HCT116 (cell line): ENCODE measurements at regions not wholly inside any gene's neighbourhood (a gene's known extent, or its start where the extent isn't known, plus 50 kb on each side); places are given as distances from the start of the nearest gene placed in this dataset.

ENCODE experiments used
- ATAC-seq: fragments of 200-7000 bp; cut with Tn5 transposase; 2 replicates; pipeline ENCODE4 v1.9.1; 2020; ENCODE audit warnings: mild to moderate bottlenecking, moderate library complexity
- BruUV-seq: library from RNA; stranded (reverse); fragments of 400-500 nt; replicated peaks from 2 replicates; lab custom pipeline; 2021; lab: Mats Ljungman, UMichigan
- CTCF ChIA-PET: fragments of 300-600 bp; sonication (Branson Sonifier 250); formaldehyde crosslinking; loops from one replicate; lab custom pipeline; 2021; ENCODE audit warnings: antibody characterized with exemption; lab: Charles Lee
- POLR2A ChIA-PET: fragments of 300-600, 350-600 bp; sonication (Branson Sonifier 250); formaldehyde crosslinking; loops from one replicate; lab custom pipeline; 2021; ENCODE audit warnings: antibody characterized with exemption; lab: Charles Lee
- RAD21 ChIA-PET, 2 experiments: fragments of 300-600 bp; sonication (Branson Sonifier 250); formaldehyde crosslinking; loops; one replicate each; lab custom pipeline; 2023; ENCODE audit warnings: low total read pairs in 2 of 2; ENCODE audit not compliant: uncharacterized antibody in 2 of 2, unreplicated experiment in 2 of 2, low non-redundant PET in 1 of 2; lab: Charles Lee
- DNase-seq: peaks from one replicate; pipeline ENCODE4 v3.0.0-alpha.2; 2010; ENCODE audit warnings: low read depth, low spot score
- H2AFZ ChIP-seq: fragments of 200-600 bp; shearing (Covaris generic), sonication (generic); 2 replicates; pipeline ENCODE4 v1.6.1; 2017; ENCODE audit warnings: low read depth, mixed run types, mixed read lengths, antibody characterized with exemption, low read length; ENCODE audit not compliant: poor library complexity, severe bottlenecking
- H3K27ac ChIP-seq: 2 replicates; pipeline ENCODE4 v1.5.1; 2012; ENCODE audit warnings: low read depth, low read length
- H3K27me3 ChIP-seq: fragments of 200-600 bp; sonication (generic); 2 replicates; pipeline ENCODE4 v1.6.1; 2016; ENCODE audit warnings: mixed run types, low read length, mixed read lengths; ENCODE audit not compliant: insufficient read depth
- H3K36me3 ChIP-seq, 2 experiments: fragments of 200-500 bp in 1 of 2; fragments of 200-600 bp in 1 of 2; sonication (Bioruptor generic) in 1 of 2; sonication (generic) in 1 of 2; 2 replicates each; pipeline versions ENCODE4 v1.5.1 to v1.6.1; 2014 to 2016; ENCODE audit warnings: low read length in 2 of 2, inconsistent platforms in 1 of 2, mixed read lengths in 1 of 2, mixed run types in 1 of 2; ENCODE audit not compliant: insufficient read depth in 2 of 2, control insufficient read depth in 1 of 2
- H3K4me1 ChIP-seq, 2 experiments: fragments of 200-600 bp in 1 of 2; sonication (generic) in 1 of 2; 2 replicates each; pipeline versions ENCODE4 v1.5.1 to v1.6.1; 2012 to 2017; ENCODE audit warnings: low read length in 2 of 2, inconsistent platforms in 1 of 2, mild to moderate bottlenecking in 1 of 2, mixed read lengths in 1 of 2, mixed run types in 1 of 2, moderate library complexity in 1 of 2; ENCODE audit not compliant: insufficient read depth in 2 of 2, control insufficient read depth in 1 of 2
- H3K4me2 ChIP-seq: fragments of 200-600 bp; sonication (generic); 2 replicates; pipeline ENCODE4 v1.6.1; 2017; ENCODE audit warnings: mixed run types, low read length, mixed read lengths
- H3K4me3 ChIP-seq, 2 experiments: fragments of 200-600 bp in 1 of 2; sonication (generic) in 1 of 2; replicated peaks in 1 of 2; 2 replicates each; pipeline ENCODE4 v1.5.1; 2011 to 2016; ENCODE audit warnings: low read length in 2 of 2, control low read depth in 1 of 2, low read depth in 1 of 2, mild to moderate bottlenecking in 1 of 2, mixed read lengths in 1 of 2, mixed run types in 1 of 2
- H3K79me2 ChIP-seq: fragments of 200-600 bp; sonication (generic); 2 replicates; pipeline ENCODE4 v1.6.1; 2017; ENCODE audit warnings: mild to moderate bottlenecking, mixed run types, low read length, moderate library complexity, mixed read lengths; ENCODE audit not compliant: insufficient read depth
- H3K9ac ChIP-seq: fragments of 200-600 bp; sonication (generic); 2 replicates; pipeline ENCODE4 v1.6.1; 2016; ENCODE audit warnings: low read length, mixed read lengths
- H3K9me2 ChIP-seq: fragments of 200-600 bp; sonication (generic), shearing (Covaris generic); 2 replicates; pipeline ENCODE4 v1.6.1; 2017; ENCODE audit warnings: mixed run types, mild to moderate bottlenecking, moderate library complexity; ENCODE audit not compliant: insufficient read depth
- H3K9me3 ChIP-seq, 2 experiments: fragments of 200-500 bp in 1 of 2; fragments of 200-600 bp in 1 of 2; sonication (Bioruptor generic) in 1 of 2; sonication (generic) in 1 of 2; 2 replicates each; pipeline ENCODE4 v1.6.1; 2014 to 2017; ENCODE audit warnings: low read length in 2 of 2, mixed read lengths in 2 of 2, inconsistent platforms in 1 of 2, low read depth in 1 of 2, mild to moderate bottlenecking in 1 of 2, mixed run types in 1 of 2, moderate library complexity in 1 of 2; ENCODE audit not compliant: control insufficient read depth in 1 of 2, insufficient read depth in 1 of 2
- H4K20me1 ChIP-seq: fragments of 200-600 bp; sonication (generic), shearing (Covaris generic); 2 replicates; pipeline ENCODE4 v1.6.1; 2017; ENCODE audit warnings: mixed run types, mild to moderate bottlenecking, moderate library complexity; ENCODE audit not compliant: insufficient read depth
- CBX3 ChIP-seq: IDR thresholded peaks from 2 replicates; pipeline ENCODE4 v1.6.1; 2012; ENCODE audit warnings: low read depth
- EGR1 ChIP-seq: IDR thresholded peaks from 2 replicates; pipeline ENCODE4 v1.6.1; 2012; ENCODE audit warnings: low read depth
- ELF1 ChIP-seq: IDR thresholded peaks from 2 replicates; pipeline ENCODE4 v1.6.1; 2012; ENCODE audit warnings: low read depth, borderline replicate concordance
- EZH2 ChIP-seq: fragments of 200-600 bp; sonication (generic); IDR thresholded peaks from 2 replicates; pipeline ENCODE4 v1.6.1; 2017; ENCODE audit warnings: antibody characterized with exemption, mixed run types
- EZH2phosphoT487 ChIP-seq: fragments of 200-600 bp; IDR thresholded peaks from 2 replicates; pipeline ENCODE4 v1.6.1; 2018; ENCODE audit warnings: antibody characterized with exemption, borderline replicate concordance
- POLR2AphosphoS5 ChIP-seq: IDR thresholded peaks from 2 replicates; pipeline ENCODE4 v1.6.1; 2011; ENCODE audit warnings: mild to moderate bottlenecking, low read depth, low read length, moderate library complexity
- RAD21 ChIP-seq: IDR thresholded peaks from 2 replicates; pipeline ENCODE4 v1.6.1; 2012; ENCODE audit warnings: low read depth, mild to moderate bottlenecking
- SRF ChIP-seq: IDR thresholded peaks from 2 replicates; pipeline ENCODE4 v1.6.1; 2012; ENCODE audit warnings: low read depth
- TCF7L2 ChIP-seq: IDR thresholded peaks from 2 replicates; pipeline ENCODE4 v1.7.0; 2011; ENCODE audit warnings: borderline replicate concordance, inconsistent platforms; ENCODE audit not compliant: insufficient read depth, insufficient read length; ENCODE audit errors: extremely low read depth
- YY1 ChIP-seq: IDR thresholded peaks from 2 replicates; pipeline ENCODE4 v1.6.1; 2011; ENCODE audit warnings: low read length, low read depth, moderate library complexity, mild to moderate bottlenecking; ENCODE audit not compliant: insufficient replicate concordance; ENCODE audit errors: extremely low read depth
- intact Hi-C: fragments of 100-400 bp; cut with micrococcal nuclease; formaldehyde crosslinking; loops from 2 replicates; pipeline ENCODE4 v1.10.0; 2022
- TF ChIP-seq, protein P1 (sequence below), 3 experiments: fragments of 200-600 bp in 1 of 3; sonication (generic) in 1 of 3; IDR thresholded peaks in 2 of 3; conservative IDR thresholded peaks in 1 of 3; 2 replicates each; pipeline ENCODE4 v1.5.1; 2012 to 2017; ENCODE audit warnings: low read depth in 2 of 3, low read length in 2 of 3, antibody characterized with exemption in 1 of 3, borderline replicate concordance in 1 of 3, control low read depth in 1 of 3, mild to moderate bottlenecking in 1 of 3, mixed read lengths in 1 of 3, mixed run types in 1 of 3, moderate library complexity in 1 of 3; ENCODE audit not compliant: insufficient read depth in 1 of 3
- TF ChIP-seq, protein P2 (sequence below): IDR thresholded peaks from 2 replicates; pipeline ENCODE4 v1.6.1; 2012; ENCODE audit warnings: low read depth

DNA sequence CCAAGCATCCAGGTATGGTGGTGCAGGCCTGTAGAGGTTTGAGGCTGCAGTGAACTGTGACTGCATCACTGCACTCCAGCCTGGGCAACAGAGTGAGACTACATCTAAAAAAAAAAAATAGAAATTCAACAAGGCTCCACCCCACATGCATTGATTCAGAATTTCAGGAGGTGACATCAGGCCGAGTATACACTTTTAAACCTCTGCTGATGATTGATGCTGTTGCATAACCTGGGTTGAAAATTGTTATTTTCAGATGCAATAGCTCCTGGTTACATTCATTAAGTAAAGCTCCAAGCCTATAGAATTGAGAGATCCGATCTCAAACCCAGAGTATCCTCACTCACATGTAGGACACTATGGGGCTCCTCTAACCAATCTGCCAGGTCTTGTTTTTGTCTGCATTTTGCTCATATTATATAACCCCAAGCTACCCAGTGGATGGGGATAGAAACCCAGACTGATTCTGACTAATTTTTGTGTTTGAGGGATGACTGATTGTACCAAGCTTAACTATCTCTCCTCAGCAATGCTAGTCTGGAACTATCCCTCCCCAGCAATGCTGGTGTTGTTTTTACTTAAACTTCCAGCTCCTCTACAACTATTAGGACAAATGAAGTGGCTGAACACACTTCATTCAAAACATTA is 123.5 kb upstream of the PREP start:
- Histone ChIP-seq H3K4me1 (peaks cover 0 to 6% of the 10 kb centered on the region in 2 experiments; a peak in 1 of 4 replicates), H3K79me2 (no peaks in the 10 kb centered on the region), H3K27me3 (no peaks in the 10 kb centered on the region), H3K27ac (no peak overlapping the region), H3K4me2 (no peak overlapping the region), H4K20me1 (no peaks in the 10 kb centered on the region), H3K9me2 (0 out of 2 replicates have a peak, but pooled peaks cover 4% of the 10 kb centered on the region), H3K9me3 (no peaks in the 10 kb centered on the region), H2AFZ (no peak overlapping the region), H3K4me3 (no peak overlapping the region), H3K36me3 (no peaks in the 10 kb centered on the region), H3K9ac (no peak overlapping the region)
- no peak for DNase-seq
- TF ChIP-seq SRF, result no peak
- no peak for TF ChIP-seq EZH2phosphoT487
- TF ChIP-seq, protein P1, sequence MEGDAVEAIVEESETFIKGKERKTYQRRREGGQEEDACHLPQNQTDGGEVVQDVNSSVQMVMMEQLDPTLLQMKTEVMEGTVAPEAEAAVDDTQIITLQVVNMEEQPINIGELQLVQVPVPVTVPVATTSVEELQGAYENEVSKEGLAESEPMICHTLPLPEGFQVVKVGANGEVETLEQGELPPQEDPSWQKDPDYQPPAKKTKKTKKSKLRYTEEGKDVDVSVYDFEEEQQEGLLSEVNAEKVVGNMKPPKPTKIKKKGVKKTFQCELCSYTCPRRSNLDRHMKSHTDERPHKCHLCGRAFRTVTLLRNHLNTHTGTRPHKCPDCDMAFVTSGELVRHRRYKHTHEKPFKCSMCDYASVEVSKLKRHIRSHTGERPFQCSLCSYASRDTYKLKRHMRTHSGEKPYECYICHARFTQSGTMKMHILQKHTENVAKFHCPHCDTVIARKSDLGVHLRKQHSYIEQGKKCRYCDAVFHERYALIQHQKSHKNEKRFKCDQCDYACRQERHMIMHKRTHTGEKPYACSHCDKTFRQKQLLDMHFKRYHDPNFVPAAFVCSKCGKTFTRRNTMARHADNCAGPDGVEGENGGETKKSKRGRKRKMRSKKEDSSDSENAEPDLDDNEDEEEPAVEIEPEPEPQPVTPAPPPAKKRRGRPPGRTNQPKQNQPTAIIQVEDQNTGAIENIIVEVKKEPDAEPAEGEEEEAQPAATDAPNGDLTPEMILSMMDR (IDR thresholded peaks at IDR 0.05 in 2 of 3, conservative IDR thresholded peaks at IDR 0.05 in 1 of 3; ENCODE audit: borderline replicate concordance in 1 of 3, insufficient read depth in 1 of 3, low read depth in 2 of 3, low read length in 2 of 3), result no peak
- CTCF ChIA-PET, result no interaction called here
- no peak for ATAC-seq
- RAD21 ChIA-PET, result no interaction called here
- intact Hi-C loops, result no loop called here
- no TSS peak for BruUV-seq
- POLR2A ChIA-PET, result no interaction called here

DNA sequence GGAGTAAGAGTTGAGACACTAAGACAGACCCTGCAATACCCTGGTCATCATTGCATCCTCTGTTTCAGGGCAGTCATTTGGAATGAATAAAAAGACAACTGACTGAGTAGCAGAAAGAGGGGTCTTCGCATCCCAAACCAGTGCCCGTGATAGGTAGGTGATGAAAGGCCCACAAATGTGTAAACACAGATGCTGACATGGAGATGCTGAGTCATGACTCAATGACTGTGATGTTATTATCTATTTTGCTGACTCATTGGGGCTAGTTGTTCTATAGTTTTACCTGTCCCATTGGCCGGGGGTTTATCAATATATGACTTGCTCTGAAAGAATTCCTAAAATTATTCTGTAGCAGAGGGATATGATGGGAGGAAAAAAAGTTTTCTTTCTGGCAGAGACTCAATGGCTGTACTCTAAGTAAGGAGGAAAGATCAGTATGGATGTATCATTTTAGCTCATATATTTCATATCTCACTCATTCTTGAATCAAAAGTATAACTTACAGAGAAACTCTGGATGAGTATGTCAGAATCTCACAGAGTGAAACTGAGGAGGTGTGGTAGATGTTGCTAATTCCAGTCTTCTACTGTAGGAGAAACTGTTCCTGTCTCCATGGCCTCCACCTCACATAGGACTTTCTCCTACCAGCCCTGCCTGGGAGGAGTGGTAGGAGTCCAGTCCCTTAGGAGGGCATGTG is 119.9 kb upstream of the PREP start:
- DNase-seq (peak; percentile 4), ATAC-seq (no peak)
- intact Hi-C loops, result no loop called here

More for the DNA sequence above, 119.9 kb upstream of the PREP start:
- Histone ChIP-seq H3K27me3 (no peaks in the 10 kb centered on the region), H3K4me1 (peaks cover 0 to 6% of the 10 kb centered on the region in 2 experiments; a peak in 1 of 4 replicates), H3K9me3 (no peaks in the 10 kb centered on the region), H3K79me2 (no peaks in the 10 kb centered on the region), H3K27ac (no peak overlapping the region), H3K4me3 (no peak overlapping the region), H2AFZ (no peak overlapping the region), H3K9ac (no peak overlapping the region), H3K9me2 (no peaks in the 10 kb centered on the region), H3K36me3 (no peaks in the 10 kb centered on the region), H4K20me1 (no peaks in the 10 kb centered on the region), H3K4me2 (no peak overlapping the region)
- TF ChIP-seq EZH2, result no peak
- TF ChIP-seq CBX3, result no peak
- TF ChIP-seq POLR2AphosphoS5, result no peak
- TF ChIP-seq, protein P2, sequence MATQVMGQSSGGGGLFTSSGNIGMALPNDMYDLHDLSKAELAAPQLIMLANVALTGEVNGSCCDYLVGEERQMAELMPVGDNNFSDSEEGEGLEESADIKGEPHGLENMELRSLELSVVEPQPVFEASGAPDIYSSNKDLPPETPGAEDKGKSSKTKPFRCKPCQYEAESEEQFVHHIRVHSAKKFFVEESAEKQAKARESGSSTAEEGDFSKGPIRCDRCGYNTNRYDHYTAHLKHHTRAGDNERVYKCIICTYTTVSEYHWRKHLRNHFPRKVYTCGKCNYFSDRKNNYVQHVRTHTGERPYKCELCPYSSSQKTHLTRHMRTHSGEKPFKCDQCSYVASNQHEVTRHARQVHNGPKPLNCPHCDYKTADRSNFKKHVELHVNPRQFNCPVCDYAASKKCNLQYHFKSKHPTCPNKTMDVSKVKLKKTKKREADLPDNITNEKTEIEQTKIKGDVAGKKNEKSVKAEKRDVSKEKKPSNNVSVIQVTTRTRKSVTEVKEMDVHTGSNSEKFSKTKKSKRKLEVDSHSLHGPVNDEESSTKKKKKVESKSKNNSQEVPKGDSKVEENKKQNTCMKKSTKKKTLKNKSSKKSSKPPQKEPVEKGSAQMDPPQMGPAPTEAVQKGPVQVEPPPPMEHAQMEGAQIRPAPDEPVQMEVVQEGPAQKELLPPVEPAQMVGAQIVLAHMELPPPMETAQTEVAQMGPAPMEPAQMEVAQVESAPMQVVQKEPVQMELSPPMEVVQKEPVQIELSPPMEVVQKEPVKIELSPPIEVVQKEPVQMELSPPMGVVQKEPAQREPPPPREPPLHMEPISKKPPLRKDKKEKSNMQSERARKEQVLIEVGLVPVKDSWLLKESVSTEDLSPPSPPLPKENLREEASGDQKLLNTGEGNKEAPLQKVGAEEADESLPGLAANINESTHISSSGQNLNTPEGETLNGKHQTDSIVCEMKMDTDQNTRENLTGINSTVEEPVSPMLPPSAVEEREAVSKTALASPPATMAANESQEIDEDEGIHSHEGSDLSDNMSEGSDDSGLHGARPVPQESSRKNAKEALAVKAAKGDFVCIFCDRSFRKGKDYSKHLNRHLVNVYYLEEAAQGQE, result no peak
- no peak for TF ChIP-seq YY1
- TF ChIP-seq ELF1, result no peak
- no peak for TF ChIP-seq RAD21
- no peak for TF ChIP-seq EZH2phosphoT487
- TF ChIP-seq TCF7L2, result no peak
- TF ChIP-seq EGR1, result no peak
- BruUV-seq, result no TSS peak
- ChIA-PET POLR2A (no interaction called here), RAD21 (no interaction called here), CTCF (no interaction called here)
